Peyer's patch (tissue), 4 donors: ENCODE measurements at regions not wholly inside any gene's neighbourhood (a gene's known extent, or its start where the extent isn't known, plus 50 kb on each side); places are given as distances from the start of the nearest gene placed in this dataset.

ENCODE experiments used
- DNase-seq, 3 donors: peaks; one replicate each; pipeline ENCODE4 v3.0.0-alpha.2; 2017 to 2019
- H3K27ac ChIP-seq, 4 donors: fragments of 200-600 bp; sonication (generic); one replicate each; pipeline ENCODE4 v1.5.1; 2016 to 2019
- H3K27me3 ChIP-seq, 2 donors: fragments of 200-600 bp; sonication (generic); one replicate each; pipeline ENCODE4 v1.5.1; 2019
- H3K36me3 ChIP-seq, 3 donors: fragments of 200-600 bp; sonication (generic); one replicate each; pipeline ENCODE4 v1.5.1; 2016 to 2019
- H3K4me1 ChIP-seq, 4 donors: fragments of 200-600 bp; sonication (generic); one replicate each; pipeline ENCODE4 v1.5.1; 2016 to 2019
- H3K4me3 ChIP-seq, 4 donors: fragments of 200-600 bp; sonication (generic); 1 replicate in 3 of 4; 2 replicates in 1 of 4; pipeline ENCODE4 v1.5.1; 2016 to 2019; ENCODE audit warnings: mild to moderate bottlenecking in 1 of 4
- H3K9me3 ChIP-seq, 4 donors: fragments of 200-600 bp; sonication (generic); one replicate each; pipeline ENCODE4 v1.5.1; 2016 to 2019; ENCODE audit warnings: mild to moderate bottlenecking in 1 of 4
- POLR2A ChIP-seq, 2 donors: fragments of 450-650 bp; IDR thresholded peaks; one replicate each; pipeline ENCODE4 v1.5.1; 2017; ENCODE audit warnings: antibody characterized with exemption in 2 of 2, mild to moderate bottlenecking in 2 of 2, moderate library complexity in 2 of 2
- TF ChIP-seq, protein P1 (sequence below), 6 experiments: fragments of 450-650 bp in 4 of 6; fragments of 200-600 bp in 2 of 6; sonication (generic) in 1 of 6; IDR thresholded peaks; one replicate each; pipeline ENCODE4 v1.5.1; 2017 to 2019; ENCODE audit warnings: antibody characterized with exemption in 6 of 6, mild to moderate bottlenecking in 3 of 6, moderate library complexity in 1 of 6

GRCh38 chr9:78807286-78807685, 510.4 kb downstream of the PSAT1 start:
- Histone ChIP-seq H3K27me3 (no peaks in the 10 kb centered on the region), H3K9me3 (no peaks in the 10 kb centered on the region), H3K36me3 (no peaks in the 10 kb centered on the region), H3K4me3 (no peak overlapping the region), H3K27ac (no peak overlapping the region), H3K4me1 (no peaks in the 10 kb centered on the region)
- TF ChIP-seq POLR2A (IDR thresholded peaks at IDR 0.05) = no peak
- TF ChIP-seq, protein P1, sequence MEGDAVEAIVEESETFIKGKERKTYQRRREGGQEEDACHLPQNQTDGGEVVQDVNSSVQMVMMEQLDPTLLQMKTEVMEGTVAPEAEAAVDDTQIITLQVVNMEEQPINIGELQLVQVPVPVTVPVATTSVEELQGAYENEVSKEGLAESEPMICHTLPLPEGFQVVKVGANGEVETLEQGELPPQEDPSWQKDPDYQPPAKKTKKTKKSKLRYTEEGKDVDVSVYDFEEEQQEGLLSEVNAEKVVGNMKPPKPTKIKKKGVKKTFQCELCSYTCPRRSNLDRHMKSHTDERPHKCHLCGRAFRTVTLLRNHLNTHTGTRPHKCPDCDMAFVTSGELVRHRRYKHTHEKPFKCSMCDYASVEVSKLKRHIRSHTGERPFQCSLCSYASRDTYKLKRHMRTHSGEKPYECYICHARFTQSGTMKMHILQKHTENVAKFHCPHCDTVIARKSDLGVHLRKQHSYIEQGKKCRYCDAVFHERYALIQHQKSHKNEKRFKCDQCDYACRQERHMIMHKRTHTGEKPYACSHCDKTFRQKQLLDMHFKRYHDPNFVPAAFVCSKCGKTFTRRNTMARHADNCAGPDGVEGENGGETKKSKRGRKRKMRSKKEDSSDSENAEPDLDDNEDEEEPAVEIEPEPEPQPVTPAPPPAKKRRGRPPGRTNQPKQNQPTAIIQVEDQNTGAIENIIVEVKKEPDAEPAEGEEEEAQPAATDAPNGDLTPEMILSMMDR (IDR thresholded peaks at IDR 0.05) = no peak
- DNase-seq = no peak

DNA sequence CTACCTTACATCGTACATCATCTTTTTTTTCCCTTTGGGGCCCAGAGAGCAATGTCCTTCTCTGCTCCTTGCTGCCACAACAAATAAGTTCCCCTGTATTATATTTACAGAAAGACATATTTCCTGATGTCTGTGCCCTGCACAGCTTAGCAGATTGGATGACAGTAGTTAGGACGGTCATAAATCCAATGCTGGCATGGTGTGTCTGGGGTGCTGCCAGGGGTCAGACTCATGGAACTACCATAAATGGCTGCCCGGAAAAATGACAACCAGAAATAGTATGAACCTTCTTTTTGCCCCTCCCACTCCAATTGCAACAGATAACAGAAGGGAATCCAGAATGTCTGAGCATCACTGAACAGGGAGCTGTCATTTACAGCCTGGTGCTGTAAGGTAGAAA, 511.1 kb downstream of the PSAT1 start:
- DNase-seq = no peak
- Histone ChIP-seq H3K9me3 (no peaks in the 10 kb centered on the region), H3K36me3 (no peaks in the 10 kb centered on the region), H3K4me3 (no peak overlapping the region), H3K27me3 (no peaks in the 10 kb centered on the region), H3K27ac (no peak overlapping the region), H3K4me1 (no peaks in the 10 kb centered on the region)
- TF ChIP-seq, protein P1 (IDR thresholded peaks at IDR 0.05) = no peak
- no peak for TF ChIP-seq POLR2A (IDR thresholded peaks at IDR 0.05)

DNA sequence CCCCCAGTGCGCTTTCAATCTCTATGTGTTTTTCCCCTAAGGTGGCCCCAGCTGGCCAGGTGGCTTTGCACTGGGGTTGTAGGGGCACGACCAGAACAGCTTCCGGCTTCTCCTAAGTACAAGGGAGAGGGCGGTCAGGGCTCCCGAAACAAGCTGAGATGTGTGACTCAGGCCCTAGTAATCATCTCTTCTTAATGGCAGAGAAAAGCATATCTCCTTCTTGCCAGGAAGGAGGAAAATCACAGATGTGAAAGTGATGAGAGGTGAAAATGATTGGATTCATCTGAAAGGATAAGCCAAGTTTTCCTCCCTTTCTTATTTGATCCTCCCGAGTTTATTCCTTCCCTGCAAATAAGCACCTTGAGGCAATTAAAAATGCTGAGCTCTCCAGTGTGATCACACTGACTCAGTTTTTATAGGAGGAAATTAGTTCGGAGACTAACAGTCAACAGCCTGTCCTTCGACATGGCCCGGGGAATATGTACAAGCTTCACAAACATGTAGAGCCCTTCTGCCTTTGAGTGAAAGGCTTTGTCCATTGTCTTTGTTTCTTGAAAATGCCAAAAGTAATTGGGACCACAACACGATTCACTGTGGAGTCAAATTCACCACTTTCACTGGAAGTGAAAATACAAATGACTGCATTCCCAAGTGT, 514.8 kb downstream of the PSAT1 start:
- Histone ChIP-seq H3K27ac (no peak overlapping the region), H3K27me3 (no peaks in the 10 kb centered on the region), H3K4me1 (no peaks in the 10 kb centered on the region), H3K4me3 (no peak overlapping the region), H3K36me3 (no peaks in the 10 kb centered on the region), H3K9me3 (no peaks in the 10 kb centered on the region)
- TF ChIP-seq, protein P1 (IDR thresholded peaks at IDR 0.05) = no peak
- no peak for TF ChIP-seq POLR2A (IDR thresholded peaks at IDR 0.05)
- no peak for DNase-seq

GRCh38 chr9:78812665-78813064, 515.7 kb downstream of the PSAT1 start:
- Histone ChIP-seq H3K4me1 (no peaks in the 10 kb centered on the region), H3K27me3 (no peaks in the 10 kb centered on the region), H3K4me3 (no peak overlapping the region), H3K9me3 (no peaks in the 10 kb centered on the region), H3K36me3 (no peaks in the 10 kb centered on the region), H3K27ac (no peak overlapping the region)
- no peak for DNase-seq
- TF ChIP-seq, protein P1 (IDR thresholded peaks at IDR 0.05) = no peak
- TF ChIP-seq POLR2A (IDR thresholded peaks at IDR 0.05) = no peak

DNA sequence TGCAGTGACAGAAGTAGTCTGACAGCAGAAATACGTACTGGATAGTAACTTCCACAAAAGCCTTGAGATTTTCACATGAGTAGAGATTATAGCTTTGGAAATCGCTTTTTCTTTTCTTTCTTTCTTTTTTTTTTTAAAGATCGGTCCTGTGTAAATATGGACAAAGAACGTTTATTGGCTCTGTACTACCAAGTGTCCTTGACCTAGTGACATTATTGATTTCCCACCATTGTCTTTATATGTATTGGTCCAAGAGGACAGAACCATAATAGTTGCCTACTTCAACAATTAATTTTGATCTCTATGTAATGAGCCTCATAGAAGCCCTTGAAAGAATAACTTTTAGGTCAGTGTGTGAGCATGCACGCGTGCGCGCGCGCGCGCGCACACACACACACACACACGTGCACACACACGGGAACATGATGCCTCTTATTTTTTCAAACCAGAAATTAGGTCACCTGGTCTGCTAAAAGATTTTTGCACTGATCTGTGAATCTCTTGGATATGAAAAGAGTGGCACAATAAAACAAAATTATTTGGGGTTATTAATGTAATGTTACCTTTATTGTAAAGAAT, 516.8 kb downstream of the PSAT1 start:
- H3K4me3 ChIP-seq = no peak overlapping the region
- H3K4me1 ChIP-seq = no peaks in the 10 kb centered on the region
- TF ChIP-seq POLR2A (IDR thresholded peaks at IDR 0.05) = no peak
- TF ChIP-seq, protein P1 (IDR thresholded peaks at IDR 0.05) = no peak
- H3K27me3 ChIP-seq = no peaks in the 10 kb centered on the region
- no peaks in the 10 kb centered on the region for H3K9me3 ChIP-seq
- H3K36me3 ChIP-seq = no peaks in the 10 kb centered on the region
- H3K27ac ChIP-seq = no peak overlapping the region
- DNase-seq = no peak
